ENCODE measurements at regions not wholly inside any gene's neighbourhood (a gene's known extent, or its start where the extent isn't known, plus 50 kb on each side); places are given as distances from the start of the nearest gene placed in this dataset.

DNA sequence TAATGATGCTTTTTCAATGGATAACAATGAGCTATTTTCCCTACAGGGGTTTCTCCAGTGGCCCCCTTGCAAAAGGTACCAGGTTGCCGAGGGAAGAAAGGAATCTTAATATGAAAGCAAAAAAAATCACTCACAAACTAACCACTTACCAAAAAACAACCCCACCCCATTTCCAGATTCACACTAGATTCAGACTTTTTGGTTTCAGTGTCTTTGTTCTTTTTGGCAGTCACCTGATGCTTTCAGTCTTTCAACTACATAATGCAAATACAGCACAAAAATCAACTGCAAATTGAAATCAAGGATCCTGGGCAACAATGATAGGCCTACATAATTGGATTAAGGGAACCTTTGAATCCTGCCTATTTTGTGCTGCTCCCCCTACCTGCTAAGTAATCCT lies 71.1 kb upstream of the RAP2B start:
- Histone ChIP-seq H2AFZ (ENCODE audit: control insufficient read depth, low read length) (no peak overlapping the region), H3K27me3 (ENCODE audit: control insufficient read depth, extremely low read depth, insufficient read depth, low read length) (no peaks in the 10 kb centered on the region), H3K4me1 (ENCODE audit: control insufficient read depth, extremely low read depth, insufficient read depth, low read length) (no peaks in the 10 kb centered on the region), H3K79me2 (ENCODE audit: control insufficient read depth, insufficient read depth, low read length) (no peaks in the 10 kb centered on the region), H3K9me1 (ENCODE audit: control insufficient read depth, extremely low read depth, insufficient read depth, low read length) (no peaks in the 10 kb centered on the region), H3K4me3 (ENCODE audit: control insufficient read depth in 2 of 3, extremely low read depth in 1 of 3, insufficient read depth in 2 of 3, low read depth in 1 of 3, low read length in 3 of 3) (no peak overlapping the region), H3K9ac (ENCODE audit: control insufficient read depth, extremely low read depth, insufficient read depth, low read length) (no peak overlapping the region), H3K27ac (ENCODE audit: control insufficient read depth, insufficient read depth, low read length) (no peak overlapping the region), H4K20me1 (ENCODE audit: control insufficient read depth, extremely low read depth, insufficient read depth, low read length) (no peaks in the 10 kb centered on the region), H3K9me3 (ENCODE audit: control insufficient read depth, low read depth, low read length) (no peaks in the 10 kb centered on the region), H3K36me3 (ENCODE audit: control insufficient read depth in 2 of 2, extremely low read depth in 1 of 2, insufficient read depth in 2 of 2, low read length in 2 of 2) (no peaks in the 10 kb centered on the region), H3K4me2 (ENCODE audit: control insufficient read depth, extremely low read depth, insufficient read depth, low read depth, low read length) (no peak overlapping the region)
- dilution Hi-C loops (cut with MboI; ENCODE audit: extremely low pct_ligation_motif_present, low sequenced_read_pairs) = no loop called here
- FAIRE-seq (no peak), DNase-seq (ENCODE audit: low read depth, low spot score) (no peak)
- TF ChIP-seq EZH2 (IDR thresholded peaks at IDR 0.05; ENCODE audit: low read length) = no peak
- TF ChIP-seq, protein P1, sequence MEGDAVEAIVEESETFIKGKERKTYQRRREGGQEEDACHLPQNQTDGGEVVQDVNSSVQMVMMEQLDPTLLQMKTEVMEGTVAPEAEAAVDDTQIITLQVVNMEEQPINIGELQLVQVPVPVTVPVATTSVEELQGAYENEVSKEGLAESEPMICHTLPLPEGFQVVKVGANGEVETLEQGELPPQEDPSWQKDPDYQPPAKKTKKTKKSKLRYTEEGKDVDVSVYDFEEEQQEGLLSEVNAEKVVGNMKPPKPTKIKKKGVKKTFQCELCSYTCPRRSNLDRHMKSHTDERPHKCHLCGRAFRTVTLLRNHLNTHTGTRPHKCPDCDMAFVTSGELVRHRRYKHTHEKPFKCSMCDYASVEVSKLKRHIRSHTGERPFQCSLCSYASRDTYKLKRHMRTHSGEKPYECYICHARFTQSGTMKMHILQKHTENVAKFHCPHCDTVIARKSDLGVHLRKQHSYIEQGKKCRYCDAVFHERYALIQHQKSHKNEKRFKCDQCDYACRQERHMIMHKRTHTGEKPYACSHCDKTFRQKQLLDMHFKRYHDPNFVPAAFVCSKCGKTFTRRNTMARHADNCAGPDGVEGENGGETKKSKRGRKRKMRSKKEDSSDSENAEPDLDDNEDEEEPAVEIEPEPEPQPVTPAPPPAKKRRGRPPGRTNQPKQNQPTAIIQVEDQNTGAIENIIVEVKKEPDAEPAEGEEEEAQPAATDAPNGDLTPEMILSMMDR (optimal IDR thresholded peaks at IDR 0.05 in 1 of 3, IDR thresholded peaks at IDR 0.05 in 1 of 3, conservative IDR thresholded peaks at IDR 0.05 in 1 of 3; ENCODE audit: extremely low read depth in 1 of 3, insufficient read depth in 2 of 3, low read length in 3 of 3) = no peak

DNA sequence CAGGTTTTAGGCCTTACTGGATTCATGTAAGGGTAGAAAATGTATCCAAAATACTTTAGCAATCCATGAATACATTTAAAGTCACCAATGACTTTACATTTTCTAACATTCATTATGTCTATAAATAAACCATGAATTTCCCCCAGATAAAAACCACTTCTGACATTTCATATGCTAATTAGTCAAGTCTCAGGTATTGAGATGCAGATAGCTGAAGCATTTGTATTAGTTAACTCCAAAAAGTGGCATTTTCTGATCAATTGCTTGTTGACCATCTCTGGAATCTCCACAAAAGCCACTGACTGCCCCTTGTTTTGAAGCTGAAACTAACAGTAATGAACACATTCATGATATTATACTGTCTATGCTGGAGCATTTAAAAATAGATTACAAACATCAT lies 68.4 kb upstream of the RAP2B start:
- dilution Hi-C loops (cut with MboI; ENCODE audit: extremely low pct_ligation_motif_present, low sequenced_read_pairs) = no loop called here
- Histone ChIP-seq H3K4me1 (ENCODE audit: control insufficient read depth, extremely low read depth, insufficient read depth, low read length) (no peaks in the 10 kb centered on the region), H2AFZ (ENCODE audit: control insufficient read depth, low read length) (no peak overlapping the region), H3K27ac (ENCODE audit: control insufficient read depth, insufficient read depth, low read length) (no peak overlapping the region), H3K9me3 (ENCODE audit: control insufficient read depth, low read depth, low read length) (no peaks in the 10 kb centered on the region), H3K4me3 (ENCODE audit: control insufficient read depth in 2 of 3, extremely low read depth in 1 of 3, insufficient read depth in 2 of 3, low read depth in 1 of 3, low read length in 3 of 3) (no peak overlapping the region), H3K27me3 (ENCODE audit: control insufficient read depth, extremely low read depth, insufficient read depth, low read length) (no peaks in the 10 kb centered on the region), H3K79me2 (ENCODE audit: control insufficient read depth, insufficient read depth, low read length) (no peaks in the 10 kb centered on the region), H3K4me2 (ENCODE audit: control insufficient read depth, extremely low read depth, insufficient read depth, low read depth, low read length) (no peak overlapping the region), H3K9ac (ENCODE audit: control insufficient read depth, extremely low read depth, insufficient read depth, low read length) (no peak overlapping the region), H4K20me1 (ENCODE audit: control insufficient read depth, extremely low read depth, insufficient read depth, low read length) (no peaks in the 10 kb centered on the region), H3K36me3 (ENCODE audit: control insufficient read depth in 2 of 2, extremely low read depth in 1 of 2, insufficient read depth in 2 of 2, low read length in 2 of 2) (no peaks in the 10 kb centered on the region), H3K9me1 (ENCODE audit: control insufficient read depth, extremely low read depth, insufficient read depth, low read length) (no peaks in the 10 kb centered on the region)
- FAIRE-seq = no peak
- no peak for TF ChIP-seq EZH2 (IDR thresholded peaks at IDR 0.05; ENCODE audit: low read length)
- TF ChIP-seq, protein P1 (optimal IDR thresholded peaks at IDR 0.05 in 1 of 3, IDR thresholded peaks at IDR 0.05 in 1 of 3, conservative IDR thresholded peaks at IDR 0.05 in 1 of 3; ENCODE audit: extremely low read depth in 1 of 3, insufficient read depth in 2 of 3, low read length in 3 of 3) = no peak
- DNase-seq (ENCODE audit: low read depth, low spot score) = no peak
